ENCODE measurements at regions not wholly inside any gene's neighbourhood (a gene's known extent, or its start where the extent isn't known, plus 50 kb on each side); places are given as distances from the start of the nearest gene placed in this dataset.

DNA sequence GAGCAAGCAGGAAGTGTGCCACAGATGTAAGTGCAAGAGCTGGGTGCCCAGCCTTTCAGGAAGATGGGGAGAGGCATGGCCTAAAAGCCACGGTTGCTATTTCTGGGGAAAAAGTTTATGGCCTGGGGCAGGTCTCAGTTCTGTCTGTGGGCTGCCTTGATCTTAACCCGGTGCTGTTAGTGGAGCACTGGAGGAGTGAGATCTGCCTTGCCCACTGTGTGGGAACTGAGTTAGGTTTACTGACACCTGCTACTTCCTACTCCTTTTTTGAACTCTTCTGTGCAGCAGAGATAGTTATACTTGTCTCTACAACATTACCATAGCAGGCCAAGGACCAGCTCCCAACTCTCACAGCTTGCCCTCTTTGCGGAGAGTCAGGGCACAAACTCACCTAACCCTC lies 76.5 kb downstream of the ITM2A start:
- TF ChIP-seq EZH2 (IDR thresholded peaks at IDR 0.05; ENCODE audit: borderline replicate concordance, low read length): no peak
- TF ChIP-seq, protein P1, sequence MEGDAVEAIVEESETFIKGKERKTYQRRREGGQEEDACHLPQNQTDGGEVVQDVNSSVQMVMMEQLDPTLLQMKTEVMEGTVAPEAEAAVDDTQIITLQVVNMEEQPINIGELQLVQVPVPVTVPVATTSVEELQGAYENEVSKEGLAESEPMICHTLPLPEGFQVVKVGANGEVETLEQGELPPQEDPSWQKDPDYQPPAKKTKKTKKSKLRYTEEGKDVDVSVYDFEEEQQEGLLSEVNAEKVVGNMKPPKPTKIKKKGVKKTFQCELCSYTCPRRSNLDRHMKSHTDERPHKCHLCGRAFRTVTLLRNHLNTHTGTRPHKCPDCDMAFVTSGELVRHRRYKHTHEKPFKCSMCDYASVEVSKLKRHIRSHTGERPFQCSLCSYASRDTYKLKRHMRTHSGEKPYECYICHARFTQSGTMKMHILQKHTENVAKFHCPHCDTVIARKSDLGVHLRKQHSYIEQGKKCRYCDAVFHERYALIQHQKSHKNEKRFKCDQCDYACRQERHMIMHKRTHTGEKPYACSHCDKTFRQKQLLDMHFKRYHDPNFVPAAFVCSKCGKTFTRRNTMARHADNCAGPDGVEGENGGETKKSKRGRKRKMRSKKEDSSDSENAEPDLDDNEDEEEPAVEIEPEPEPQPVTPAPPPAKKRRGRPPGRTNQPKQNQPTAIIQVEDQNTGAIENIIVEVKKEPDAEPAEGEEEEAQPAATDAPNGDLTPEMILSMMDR (IDR thresholded peaks at IDR 0.05; ENCODE audit: low read length): no peak
